Naive thymus-derived CD4-positive, alpha-beta T cell (primary cell): ENCODE measurements at regions not wholly inside any gene's neighbourhood (a gene's known extent, or its start where the extent isn't known, plus 50 kb on each side); places are given as distances from the start of the nearest gene placed in this dataset.
"Not testable (repeated sequence)": the region's sequence is repeated elsewhere in the genome, so short reads cannot be mapped to it uniquely, and the experiment has no call there.

Experiments used
- ATAC-seq: fragments of 150-1000 bp; cut with Tn5 transposase; 2 replicates; pipeline ENCODE4 v1.10.0; 2021; ENCODE audit warnings: mild to moderate bottlenecking, moderate library complexity
- CTCF ChIA-PET: fragments of 350-600 bp; sonication (Branson Sonifier 250); formaldehyde crosslinking; loops from one replicate; lab custom pipeline; 2021; ENCODE audit warnings: antibody characterized with exemption; lab: Charles Lee
- POLR2A ChIA-PET: fragments of 350-600 bp; sonication (Branson Sonifier 250); formaldehyde crosslinking; loops from one replicate; lab custom pipeline; 2021; ENCODE audit warnings: antibody characterized with exemption, inconsistent platforms; lab: Charles Lee
- DNase-seq, 9 donors: peaks; one replicate each; pipeline versions ENCODE4 v3.0.0 to v3.0.0-alpha.2; 2020 to 2022; ENCODE audit warnings: mixed read lengths in 1 of 9
- H3K27ac ChIP-seq: one replicate; pipeline ENCODE4 v1.7.0; 2013; ENCODE audit warnings: mild to moderate bottlenecking, low read depth, low read length, moderate library complexity
- H3K27me3 ChIP-seq, 2 donors: one replicate each; pipeline ENCODE4 v1.7.0; 2013; ENCODE audit warnings: low read length in 2 of 2, mild to moderate bottlenecking in 2 of 2, moderate library complexity in 2 of 2; ENCODE audit not compliant: control insufficient read depth in 2 of 2, insufficient read depth in 2 of 2
- H3K36me3 ChIP-seq, 3 experiments: 1 replicate in 2 of 3; 2 replicates in 1 of 3; pipeline ENCODE4 v1.7.0; 2013; ENCODE audit warnings: low read length in 3 of 3, mild to moderate bottlenecking in 3 of 3, moderate library complexity in 1 of 3; ENCODE audit not compliant: insufficient read depth in 3 of 3, control insufficient read depth in 2 of 3
- H3K4me1 ChIP-seq, 2 donors: one replicate each; pipeline ENCODE4 v1.7.0; 2013; ENCODE audit warnings: low read length in 2 of 2, mild to moderate bottlenecking in 2 of 2, moderate library complexity in 1 of 2; ENCODE audit not compliant: control insufficient read depth in 2 of 2, insufficient read depth in 2 of 2
- H3K4me3 ChIP-seq: 2 replicates; pipeline ENCODE4 v1.7.0; 2013; ENCODE audit warnings: mild to moderate bottlenecking, low read length
- H3K9me3 ChIP-seq, 3 experiments: 1 replicate in 2 of 3; 2 replicates in 1 of 3; pipeline ENCODE4 v1.7.0; 2013; ENCODE audit warnings: low read length in 3 of 3; ENCODE audit not compliant: control insufficient read depth in 2 of 3
- H3K27ac Mint-ChIP-seq, 9 donors: one replicate each; pipeline ENCODE4 v1.8.0; 2020 to 2022; ENCODE audit warnings: mixed read lengths in 9 of 9, mild to moderate bottlenecking in 8 of 9, moderate library complexity in 5 of 9, inconsistent platforms in 2 of 9
- H3K27me3 Mint-ChIP-seq, 5 donors: one replicate each; pipeline ENCODE4 v1.8.0; 2021 to 2022; ENCODE audit warnings: mixed read lengths in 5 of 5, mild to moderate bottlenecking in 1 of 5
- H3K36me3 Mint-ChIP-seq, 5 donors: one replicate each; pipeline ENCODE4 v1.8.0; 2020 to 2022; ENCODE audit warnings: mixed read lengths in 5 of 5, mild to moderate bottlenecking in 3 of 5, inconsistent platforms in 1 of 5
- H3K4me1 Mint-ChIP-seq, 7 donors: one replicate each; pipeline ENCODE4 v1.8.0; 2020 to 2022; ENCODE audit warnings: mixed read lengths in 7 of 7, mild to moderate bottlenecking in 3 of 7, inconsistent platforms in 1 of 7
- H3K4me3 Mint-ChIP-seq, 10 donors: one replicate each; pipeline ENCODE4 v1.8.0; 2020 to 2022; ENCODE audit warnings: mild to moderate bottlenecking in 10 of 10, mixed read lengths in 10 of 10, moderate library complexity in 6 of 10, inconsistent platforms in 2 of 10
- H3K9me3 Mint-ChIP-seq, 11 donors: one replicate each; pipeline ENCODE4 v1.8.0; 2020 to 2022; ENCODE audit warnings: mixed read lengths in 11 of 11, mild to moderate bottlenecking in 4 of 11, inconsistent platforms in 1 of 11, moderate library complexity in 1 of 11
- intact Hi-C, 2 donors: fragments of 100-400 bp; cut with micrococcal nuclease; formaldehyde crosslinking; loops; one replicate each; pipeline ENCODE4 v1.15.1; 2023

- ATAC-seq, H3K9me3 Mint-ChIP-seq, H3K27me3 ChIP-seq, DNase-seq, H3K36me3 Mint-ChIP-seq, H3K9me3 ChIP-seq, POLR2A ChIA-PET, H3K36me3 ChIP-seq, intact Hi-C loops, H3K27ac ChIP-seq, H3K4me1 ChIP-seq, CTCF ChIA-PET, H3K4me3 ChIP-seq, H3K4me3 Mint-ChIP-seq, H3K27ac Mint-ChIP-seq, H3K27me3 Mint-ChIP-seq: not testable (repeated sequence)
- H3K4me1 Mint-ChIP-seq = peaks cover 10 to 24% (median 12%) of the 10 kb centered on the region in 7 donors
Observed at GRCh38 chr7:101758519-101758918, 58.9 kb upstream of the CUX1 start.

GRCh38 chr7:101764221-101764620, 53.2 kb upstream of the CUX1 start:
- Histone ChIP-seq H3K4me1 (no peaks in the 10 kb centered on the region), H3K27ac (no peak overlapping the region), H3K4me3 (no peak overlapping the region), H3K36me3 (no peaks in the 10 kb centered on the region), H3K27me3 (no peaks in the 10 kb centered on the region), H3K9me3 (no peaks in the 10 kb centered on the region)
- ATAC-seq (no peak), DNase-seq (no peak)
- Mint-ChIP-seq H3K4me1 (peaks cover 0 to 1% (median 0%) of the 10 kb centered on the region in 7 donors), H3K9me3 (no peaks in the 10 kb centered on the region), H3K27me3 (no peaks in the 10 kb centered on the region), H3K27ac (no peak overlapping the region), H3K36me3 (no peaks in the 10 kb centered on the region), H3K4me3 (no peak overlapping the region)
- POLR2A ChIA-PET = no interaction called here
- CTCF ChIA-PET = no interaction called here
- intact Hi-C loops = no loop called here

GRCh38 chr7:101767544-101767943, 49.9 kb upstream of the CUX1 start:
- H3K4me3 ChIP-seq = no peak overlapping the region
- no peak for ATAC-seq
- H3K27me3 ChIP-seq = no peaks in the 10 kb centered on the region
- no peaks in the 10 kb centered on the region for H3K36me3 Mint-ChIP-seq
- H3K36me3 ChIP-seq = no peaks in the 10 kb centered on the region
- H3K4me1 ChIP-seq = no peaks in the 10 kb centered on the region
- intact Hi-C loops = no loop called here
- H3K4me1 Mint-ChIP-seq = no peaks in the 10 kb centered on the region
- H3K27ac ChIP-seq = no peak overlapping the region
- POLR2A ChIA-PET = no interaction called here
- DNase-seq = no peak
- CTCF ChIA-PET = no interaction called here
- H3K27me3 Mint-ChIP-seq = peaks cover 0 to 6% (median 5%) of the 10 kb centered on the region in 5 donors
- H3K4me3 Mint-ChIP-seq = no peak overlapping the region
- H3K27ac Mint-ChIP-seq = no peak overlapping the region
- H3K9me3 Mint-ChIP-seq = peaks cover 0 to 2% (median 0%) of the 10 kb centered on the region in 11 donors
- no peaks in the 10 kb centered on the region for H3K9me3 ChIP-seq
